NB4 (cell line): ENCODE measurements at regions not wholly inside any gene's neighbourhood (a gene's known extent, or its start where the extent isn't known, plus 50 kb on each side); places are given as distances from the start of the nearest gene placed in this dataset.

Experiments
- CTCF ChIP-seq: IDR thresholded peaks from one replicate; pipeline ENCODE4 v1.5.1; 2012; ENCODE audit warnings: low read depth, low read length
- MAX ChIP-seq: IDR thresholded peaks from 2 replicates; pipeline ENCODE4 v1.6.1; 2011; ENCODE audit warnings: low read depth, low read length
- MYC ChIP-seq: IDR thresholded peaks from 2 replicates; pipeline ENCODE4 v1.6.1; 2011; ENCODE audit warnings: low read depth, low read length
- POLR2A ChIP-seq: IDR thresholded peaks from 2 replicates; pipeline ENCODE4 v1.6.1; 2011; ENCODE audit warnings: mild to moderate bottlenecking; ENCODE audit not compliant: insufficient read length; ENCODE audit errors: extremely low read depth

GRCh38 chr3:6747017-6747416, 113.9 kb upstream of the GRM7 start:
- TF ChIP-seq CTCF (no peak), POLR2A (no peak), MYC (no peak), MAX (no peak)
